HG03097 (cell line): ENCODE measurements at regions not wholly inside any gene's neighbourhood (a gene's known extent, or its start where the extent isn't known, plus 50 kb on each side); places are given as distances from the start of the nearest gene placed in this dataset.
"Not testable (repeated sequence)": the region's sequence is repeated elsewhere in the genome, so short reads cannot be mapped to it uniquely, and the experiment has no call there.

Source experiments
- ATAC-seq: cut with Tn5 transposase; IDR thresholded peaks from one replicate; pipeline ENCODE4 v1.9.1; 2021; ENCODE audit not compliant: unreplicated experiment, low FRiP score

DNA sequence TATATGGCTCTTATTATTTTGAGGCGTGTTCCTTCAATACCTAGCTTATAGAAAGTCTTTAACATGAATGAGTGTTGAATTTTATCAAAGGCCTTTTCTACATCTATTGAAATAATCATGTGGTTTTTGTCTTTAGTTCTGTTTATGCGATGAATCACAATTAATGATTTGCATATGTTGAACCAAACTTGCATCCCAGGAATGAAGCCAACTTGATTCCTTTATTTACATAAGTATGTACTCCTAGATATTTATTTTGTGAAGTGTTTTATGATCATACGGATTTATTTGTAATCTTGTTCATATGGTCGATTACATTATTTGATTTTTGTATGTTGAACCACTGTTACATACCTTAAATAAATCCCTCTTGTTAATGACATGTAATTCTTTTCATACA is 244.3 kb upstream of the KCND2 start:
- no peak for ATAC-seq

DNA sequence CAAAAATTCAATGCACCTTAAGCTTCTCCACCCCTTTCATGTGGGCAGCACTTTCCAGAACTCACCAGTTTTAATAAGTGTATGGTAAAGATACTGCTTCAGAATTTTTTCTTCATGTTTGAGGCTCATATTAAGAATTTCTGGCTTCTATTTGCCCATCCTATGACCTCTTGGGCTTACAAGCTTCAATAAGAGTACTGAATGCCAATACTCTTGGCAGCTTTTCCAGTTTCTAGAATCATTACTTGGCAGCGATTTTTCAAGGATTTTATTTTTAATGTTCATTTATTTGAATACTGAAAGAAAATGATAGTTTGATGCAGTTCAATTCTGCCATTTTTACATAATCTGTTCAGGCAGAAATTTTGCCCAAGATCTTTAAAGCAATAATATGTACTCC is 242.1 kb upstream of the KCND2 start:
- ATAC-seq, result no peak

GRCh38 chr7:120033114-120033513 is 239.9 kb upstream of the KCND2 start:
- ATAC-seq, result no peak

DNA sequence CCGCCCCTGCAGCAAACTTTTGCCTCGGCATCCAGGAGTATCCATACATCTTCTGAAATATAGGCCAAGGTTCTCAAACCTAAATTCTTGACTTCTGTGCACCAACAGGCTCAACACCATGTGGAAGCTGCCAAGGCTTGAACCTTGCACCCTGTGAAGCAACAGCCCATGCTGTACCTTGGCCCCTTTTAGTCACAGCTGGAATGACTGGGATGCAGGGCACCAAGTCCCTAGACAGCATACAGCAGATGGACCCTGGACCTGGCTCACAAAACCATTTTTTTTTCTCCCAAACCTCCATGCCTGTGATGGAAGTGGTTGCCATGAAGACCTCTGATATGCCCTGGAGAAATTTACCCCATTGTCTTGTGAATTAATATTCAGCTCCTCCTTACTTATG is 233.8 kb upstream of the KCND2 start:
- ATAC-seq, result no peak

GRCh38 chr7:120041798-120042197 is 231.2 kb upstream of the KCND2 start:
- no peak for ATAC-seq

DNA sequence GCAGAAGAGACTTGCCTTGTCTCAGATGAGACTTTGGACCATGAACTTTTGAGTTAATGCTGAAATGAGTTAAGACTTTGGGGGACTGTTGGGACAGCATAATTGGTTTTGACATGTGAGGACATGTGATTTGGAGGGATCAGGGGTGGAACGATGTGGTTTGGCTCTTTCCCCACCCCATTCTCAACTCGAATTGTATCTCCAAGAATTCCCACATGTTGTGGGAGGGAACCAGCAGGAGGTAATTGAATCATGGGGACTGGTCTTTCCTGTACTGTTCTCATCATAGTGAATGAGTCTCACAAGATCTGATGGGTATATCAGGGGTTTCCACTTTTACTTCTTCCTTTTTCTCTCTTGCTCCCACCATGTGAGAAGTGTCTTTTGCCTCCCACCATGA is 229.7 kb upstream of the KCND2 start:
- ATAC-seq, result no peak

DNA sequence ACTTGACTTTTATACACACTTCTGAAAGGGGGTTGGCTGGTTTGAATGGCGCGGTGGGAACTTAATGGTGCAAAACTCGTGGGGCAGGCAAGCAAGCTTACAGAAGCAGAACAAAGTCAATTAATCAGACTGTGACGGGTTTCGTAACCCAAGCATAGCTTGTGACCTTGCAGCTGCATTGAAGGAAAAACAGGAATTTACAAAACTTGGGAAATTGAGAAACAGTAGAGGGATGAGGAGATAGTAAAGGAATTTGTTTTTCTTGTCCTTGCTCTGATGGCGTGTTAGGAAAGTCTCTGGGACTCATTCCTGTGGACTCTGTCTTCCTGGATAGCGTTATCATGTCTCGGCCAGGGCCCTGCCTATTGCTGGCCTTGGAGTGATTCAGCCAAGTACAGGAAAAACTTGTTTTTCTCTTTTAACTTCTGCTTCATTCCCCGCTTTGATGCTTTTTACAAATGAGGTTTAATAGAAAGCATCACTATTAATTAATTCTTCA is 220.0 kb upstream of the KCND2 start:
- no peak for ATAC-seq

- no peak for ATAC-seq
These were observed 219.5 kb upstream of the KCND2 start for GRCh38 chr7:120053390-120053961.

DNA sequence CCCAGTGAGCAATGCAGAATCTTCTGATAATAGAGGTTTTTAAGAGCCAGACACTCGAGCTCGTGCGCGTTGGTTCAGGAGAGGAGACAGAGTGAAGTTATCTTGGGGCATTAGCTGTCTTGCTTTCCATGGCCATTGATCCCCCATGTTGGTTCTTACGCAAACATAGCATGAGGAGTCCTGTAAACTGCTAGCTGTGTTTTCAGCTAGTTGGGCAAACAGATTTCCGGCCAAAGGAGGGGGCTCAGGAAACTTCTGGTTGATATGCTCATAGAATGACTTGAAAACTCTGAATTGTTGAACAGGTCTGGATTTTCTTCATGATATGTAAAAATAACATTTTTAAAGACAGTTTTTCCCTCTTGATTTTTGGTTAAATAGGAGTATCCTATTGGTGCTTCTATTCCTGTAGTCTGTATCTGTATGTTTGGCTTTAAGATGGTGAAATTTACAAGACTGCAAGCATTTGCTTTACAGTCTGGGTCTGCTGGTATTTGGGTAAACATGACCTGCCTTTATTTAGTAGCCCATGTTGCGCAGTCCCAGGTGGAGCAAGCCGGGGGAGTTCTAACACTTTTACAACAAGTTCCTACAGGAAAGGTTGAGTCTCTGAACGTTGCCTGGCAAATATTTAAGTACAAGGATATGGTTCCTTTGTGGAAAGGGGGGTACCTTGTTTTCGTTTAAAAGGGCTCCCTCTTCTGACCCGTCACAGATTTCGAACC is 218.4 kb upstream of the KCND2 start:
- ATAC-seq, result no peak

GRCh38 chr7:120055300-120055699 is 217.7 kb upstream of the KCND2 start:
- ATAC-seq, result no peak

GRCh38 chr7:120056227-120056626 is 216.7 kb upstream of the KCND2 start:
- no peak for ATAC-seq

GRCh38 chr7:120059641-120060040 is 213.3 kb upstream of the KCND2 start:
- ATAC-seq, result no peak

- ATAC-seq, result no peak
These were observed 212.7 kb upstream of the KCND2 start for GRCh38 chr7:120060281-120060680.

DNA sequence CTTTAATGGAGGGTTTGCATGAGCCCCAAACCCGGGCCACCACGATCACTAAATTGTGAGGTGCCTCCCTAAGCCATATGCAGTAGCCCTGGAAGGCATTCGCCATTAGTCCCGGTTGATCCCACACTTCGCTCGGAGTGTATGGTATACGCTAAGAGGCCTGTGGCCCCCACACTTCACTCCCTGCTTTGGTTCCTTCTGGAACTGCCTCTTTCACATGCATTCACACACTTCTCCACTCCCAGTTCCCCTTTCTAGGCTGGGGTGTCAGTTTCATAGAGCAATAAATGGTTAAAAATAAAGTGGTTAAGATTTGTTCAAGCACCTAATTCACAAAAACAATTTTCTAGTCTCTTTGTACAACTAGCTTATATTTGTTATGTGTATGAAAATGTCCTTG is 212.1 kb upstream of the KCND2 start:
- no peak for ATAC-seq

- ATAC-seq, result no peak
These were observed 208.4 kb upstream of the KCND2 start for GRCh38 chr7:120064565-120064964.

DNA sequence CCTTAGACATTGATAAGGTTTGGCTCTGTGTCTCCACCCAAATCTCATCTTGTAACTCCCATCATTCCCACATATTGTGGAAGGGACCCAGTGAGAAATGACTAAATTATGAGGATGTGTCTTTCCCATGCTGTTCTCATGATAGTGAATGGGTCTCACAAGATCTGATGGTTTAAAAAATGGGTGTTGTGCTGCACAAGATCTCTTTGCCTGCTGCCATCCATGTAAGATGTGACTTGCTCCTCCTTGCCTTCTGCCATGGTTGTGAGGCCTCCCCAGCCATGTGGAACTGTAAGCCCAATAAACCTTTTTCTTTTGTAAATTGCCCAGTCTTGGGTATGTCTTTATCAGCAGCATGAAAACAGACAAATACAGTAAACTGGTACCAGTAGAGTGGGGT is 206.1 kb upstream of the KCND2 start:
- ATAC-seq, result not testable (repeated sequence)

DNA sequence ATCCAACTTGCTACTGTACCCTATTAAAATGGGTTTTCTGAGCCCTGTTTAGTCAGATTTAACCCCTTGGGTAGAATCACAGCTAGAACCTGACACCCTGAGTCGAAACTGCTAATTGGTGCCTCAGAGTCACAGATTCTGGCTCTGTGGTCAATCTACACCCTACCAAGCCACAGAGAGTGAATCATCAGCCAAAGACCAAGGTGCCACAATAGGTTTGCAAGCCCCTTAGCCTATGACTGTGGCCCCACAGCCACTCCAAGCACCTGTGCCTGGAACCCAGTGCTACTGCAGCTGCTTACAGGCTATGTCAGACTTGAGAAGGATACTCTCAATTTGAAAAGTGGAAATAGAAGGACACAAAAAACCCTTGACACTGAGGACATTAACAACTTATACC is 202.8 kb upstream of the KCND2 start:
- ATAC-seq, result no peak

- ATAC-seq, result no peak
These were observed 195.2 kb upstream of the KCND2 start for GRCh38 chr7:120077777-120078176.

- ATAC-seq, result no peak
These were observed 194.0 kb upstream of the KCND2 start for GRCh38 chr7:120079022-120079421.

DNA sequence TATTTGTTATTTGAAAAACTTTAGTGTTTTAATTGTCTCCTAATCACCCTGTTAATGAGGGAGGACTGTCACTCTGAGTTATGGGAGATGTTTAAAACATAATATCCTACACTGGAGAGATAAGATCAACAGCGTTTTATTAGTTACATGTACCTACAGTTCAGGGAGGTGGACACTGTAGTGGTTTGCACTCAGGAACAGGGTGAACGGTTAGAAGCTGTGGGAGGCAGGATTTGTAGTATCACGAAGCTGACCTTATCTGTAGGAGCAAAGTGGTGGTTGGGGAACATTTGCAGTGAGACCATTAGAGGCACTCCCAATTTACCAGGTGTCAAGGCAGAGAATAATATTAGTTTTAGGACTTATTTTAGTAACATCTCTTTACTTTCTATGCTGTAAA is 193.3 kb upstream of the KCND2 start:
- no peak for ATAC-seq

- ATAC-seq, result not testable (repeated sequence)
These were observed 186.5 kb upstream of the KCND2 start for GRCh38 chr7:120086468-120086867.

GRCh38 chr7:120089968-120090367 is 183.0 kb upstream of the KCND2 start:
- ATAC-seq, result no peak
